ENCODE measurements at regions not wholly inside any gene's neighbourhood (a gene's known extent, or its start where the extent isn't known, plus 50 kb on each side); places are given as distances from the start of the nearest gene placed in this dataset.

GRCh38 chr3:164608554-164609276 is 469.6 kb downstream of the SI start:
- H4K5ac ChIP-seq (ENCODE audit: insufficient read length, low read depth, low read length) = no peak overlapping the region
- Mint-ChIP-seq H3K27me3 (ENCODE audit: low read depth) (no peaks in the 10 kb centered on the region), H3K4me1 (no peaks in the 10 kb centered on the region), H3K9me3 (no peaks in the 10 kb centered on the region), H3K36me3 (ENCODE audit: insufficient read depth in 1 of 3, low read depth in 3 of 3) (no peaks in the 10 kb centered on the region), H3K27ac (no peak overlapping the region), H3K4me3 (no peak overlapping the region)
- no peaks in the 10 kb centered on the region for H3K23me2 ChIP-seq (ENCODE audit: insufficient read length, low read depth, low read length, poor library complexity, severe bottlenecking)
- no peak overlapping the region for H2BK20ac ChIP-seq (ENCODE audit: low read depth, low read length, poor library complexity, severe bottlenecking)
- DNase-seq = no peak
- H3K4ac ChIP-seq (ENCODE audit: low read depth, low read length) = no peak overlapping the region
- H3K23ac ChIP-seq (ENCODE audit: insufficient read length, low read depth, low read length) = no peak overlapping the region
- no peak overlapping the region for H2BK5ac ChIP-seq (ENCODE audit: insufficient read length, low read length)
- no peaks in the 10 kb centered on the region for H3K79me2 ChIP-seq (ENCODE audit: insufficient read depth, low read length)
- no peak overlapping the region for H3T11ph ChIP-seq (ENCODE audit: low read length)
- no peak overlapping the region for H3K14ac ChIP-seq (ENCODE audit: insufficient read depth, low read length)
- H4K8ac ChIP-seq (replicated peaks; ENCODE audit: insufficient read length, low read depth, low read length) = no peak overlapping the region
- H4K20me1 ChIP-seq (ENCODE audit: control insufficient read depth, insufficient read depth, insufficient read length) = no peaks in the 10 kb centered on the region
- WGBS (ENCODE audit: extremely low coverage, insufficient read length, low lambda C conversion rate) = no CpG with 5 or more reads among the region's 7 CpGs
- no peaks in the 10 kb centered on the region for H3K9me3 ChIP-seq (ENCODE audit: control insufficient read depth, low read depth, low read length)
- no peak overlapping the region for H2BK120ac ChIP-seq (ENCODE audit: low read depth, low read length, poor library complexity, severe bottlenecking)
- no peak for TF ChIP-seq CTCF (conservative IDR thresholded peaks at IDR 0.05)
- H3K27me3 ChIP-seq (ENCODE audit: insufficient read depth, low read length) = no peaks in the 10 kb centered on the region
- no peak overlapping the region for H2AK5ac ChIP-seq (ENCODE audit: insufficient read length, low read length)
- H2AFZ ChIP-seq (ENCODE audit: low read length) = no peak overlapping the region
- no peak overlapping the region for H2BK15ac ChIP-seq (ENCODE audit: low read depth, low read length)
- H3K18ac ChIP-seq (ENCODE audit: insufficient read length, low read depth, low read length) = no peak overlapping the region
- no peaks in the 10 kb centered on the region for H3K4me1 ChIP-seq (ENCODE audit: insufficient read depth, low read length)
- H3K4me2 ChIP-seq (ENCODE audit: insufficient read depth, insufficient read length, low read length) = no peak overlapping the region
- no peak overlapping the region for H3K56ac ChIP-seq (ENCODE audit: insufficient read length, low read depth, low read length)
- no peak overlapping the region for H3K9ac ChIP-seq (ENCODE audit: extremely low read depth, insufficient read length, low read length)
- H3K79me1 ChIP-seq (ENCODE audit: insufficient read depth, low read depth, low read length, poor library complexity, severe bottlenecking) = no peaks in the 10 kb centered on the region
- H2BK12ac ChIP-seq (ENCODE audit: insufficient read length, low read depth, low read length) = no peak overlapping the region
- H4K91ac ChIP-seq (ENCODE audit: insufficient read length, low read depth, low read length) = no peak overlapping the region
- no peak overlapping the region for H3K27ac ChIP-seq (ENCODE audit: insufficient read length, low read depth, low read length)
